IMR-90 (cell line): ENCODE measurements at regions not wholly inside any gene's neighbourhood (a gene's known extent, or its start where the extent isn't known, plus 50 kb on each side); places are given as distances from the start of the nearest gene placed in this dataset.

ENCODE experiments used
- ATAC-seq: fragments of 200-7000 bp; cut with Tn5 transposase; 2 replicates; pipeline ENCODE4 v1.9.1; 2020; ENCODE audit warnings: low read depth, mild to moderate bottlenecking, moderate library complexity
- BruUV-seq: library from RNA; stranded (reverse); fragments of 400-500 nt; replicated peaks from 2 replicates; lab custom pipeline; 2021; lab: Mats Ljungman, UMichigan
- CTCF ChIA-PET: fragments of 300-600 bp; formaldehyde crosslinking; extraction: SDS; loops from one replicate; lab custom pipeline; 2021; ENCODE audit warnings: antibody characterized with exemption; lab: Yijun Ruan, JAX
- POLR2A ChIA-PET: fragments of 300-600 bp; sonication (Branson Sonifier 250); formaldehyde crosslinking; loops from one replicate; lab custom pipeline; 2022; ENCODE audit warnings: antibody characterized with exemption; ENCODE audit not compliant: unreplicated experiment; lab: Charles Lee
- DNase-seq: peaks from one replicate; pipeline ENCODE4 v3.0.0; 2013
- H2AFZ ChIP-seq: replicated peaks from 2 replicates; pipeline ENCODE3; 2013; ENCODE audit warnings: low read length, mild to moderate bottlenecking; ENCODE audit not compliant: poor library complexity
- H2AK5ac ChIP-seq: 2 replicates; pipeline ENCODE4 v1.6.1; 2013; ENCODE audit warnings: low read depth, low read length, inconsistent platforms
- H2AK9ac ChIP-seq: replicated peaks from 2 replicates; pipeline ENCODE3; 2013; ENCODE audit warnings: mild to moderate bottlenecking, low read depth, low read length, moderate library complexity; ENCODE audit not compliant: poor library complexity
- H2BK120ac ChIP-seq: 2 replicates; pipeline ENCODE4 v1.6.1; 2013; ENCODE audit warnings: low read depth, low read length, inconsistent platforms
- H2BK15ac ChIP-seq: 3 replicates; pipeline ENCODE4 v1.6.1; 2013; ENCODE audit warnings: low read depth, low read length, inconsistent platforms
- H2BK20ac ChIP-seq: 2 replicates; pipeline ENCODE4 v1.6.1; 2013; ENCODE audit warnings: low read depth, mild to moderate bottlenecking, inconsistent platforms, low read length, moderate library complexity
- H2BK5ac ChIP-seq: 2 replicates; pipeline ENCODE4 v1.6.1; 2013; ENCODE audit warnings: mild to moderate bottlenecking, low read depth, low read length, inconsistent platforms; ENCODE audit not compliant: poor library complexity, severe bottlenecking
- H3K14ac ChIP-seq: replicated peaks from 2 replicates; pipeline ENCODE4 v1.6.1; 2013; ENCODE audit warnings: low read depth, low read length, inconsistent platforms
- H3K18ac ChIP-seq: 2 replicates; pipeline ENCODE4 v1.6.1; 2013; ENCODE audit warnings: low read depth, low read length, control low read depth
- H3K23ac ChIP-seq: 2 replicates; pipeline ENCODE4 v1.6.1; 2013; ENCODE audit warnings: low read depth, low read length, inconsistent platforms
- H3K27ac ChIP-seq: 2 replicates; pipeline ENCODE4 v1.5.1; 2013; ENCODE audit warnings: mild to moderate bottlenecking, control low read depth, low read length; ENCODE audit not compliant: insufficient read depth
- H3K27me3 ChIP-seq: 2 replicates; pipeline ENCODE4 v1.6.1; 2013; ENCODE audit warnings: low read length; ENCODE audit not compliant: control insufficient read depth, insufficient read depth
- H3K36me3 ChIP-seq: 2 replicates; pipeline ENCODE4 v1.6.1; 2013; ENCODE audit warnings: low read length, mixed read lengths; ENCODE audit not compliant: control insufficient read depth, insufficient read depth
- H3K4ac ChIP-seq: 2 replicates; pipeline ENCODE4 v1.6.1; 2013; ENCODE audit warnings: low read depth, low read length, inconsistent platforms
- H3K4me1 ChIP-seq: 2 replicates; pipeline ENCODE4 v1.6.1; 2013; ENCODE audit warnings: low read length, mixed read lengths; ENCODE audit not compliant: control insufficient read depth, insufficient read depth
- H3K4me2 ChIP-seq: 2 replicates; pipeline ENCODE4 v1.6.1; 2013; ENCODE audit warnings: low read depth, mild to moderate bottlenecking, control low read depth, low read length, moderate library complexity
- H3K4me3 ChIP-seq: 2 replicates; pipeline ENCODE4 v1.5.1; 2013; ENCODE audit warnings: low read depth, mild to moderate bottlenecking, control low read depth, low read length, moderate library complexity; ENCODE audit not compliant: insufficient read depth
- H3K56ac ChIP-seq: 2 replicates; pipeline ENCODE4 v1.6.1; 2013; ENCODE audit warnings: low read length, inconsistent platforms; ENCODE audit not compliant: insufficient read depth; ENCODE audit errors: extremely low read depth
- H3K79me1 ChIP-seq, 2 experiments: 2 replicates each; pipeline ENCODE4 v1.6.1; 2013; ENCODE audit warnings: low read length in 2 of 2, inconsistent platforms in 1 of 2, low read depth in 1 of 2
- H3K9ac ChIP-seq: 2 replicates; pipeline ENCODE4 v1.6.1; 2013; ENCODE audit warnings: low read depth, low read length, control low read depth
- H3K9me1 ChIP-seq: 2 replicates; pipeline ENCODE4 v1.6.1; 2013; ENCODE audit warnings: low read length, inconsistent platforms; ENCODE audit not compliant: insufficient read depth
- H3K9me3 ChIP-seq: 2 replicates; pipeline ENCODE4 v1.6.1; 2013; ENCODE audit warnings: low read length; ENCODE audit not compliant: control insufficient read depth, insufficient read depth
- H4K20me1 ChIP-seq: 2 replicates; pipeline ENCODE4 v1.6.1; 2013; ENCODE audit warnings: low read length, inconsistent platforms; ENCODE audit not compliant: insufficient read depth
- H4K5ac ChIP-seq: 2 replicates; pipeline ENCODE4 v1.6.1; 2013; ENCODE audit warnings: mild to moderate bottlenecking, low read depth, low read length, control low read depth
- H4K8ac ChIP-seq, 2 experiments: 2 replicates each; pipeline ENCODE4 v1.6.1; 2013; ENCODE audit warnings: low read depth in 2 of 2, low read length in 2 of 2, control low read depth in 1 of 2, inconsistent platforms in 1 of 2
- H4K91ac ChIP-seq: 2 replicates; pipeline ENCODE4 v1.6.1; 2013; ENCODE audit warnings: low read depth, low read length, inconsistent platforms; ENCODE audit not compliant: insufficient read depth
- FOS ChIP-seq: fragments of 150-350 bp; IDR thresholded peaks from 2 replicates; pipeline ENCODE4 v1.6.1; 2016; ENCODE audit warnings: low read depth, low read length
- SMC3 ChIP-seq: fragments of 150-350 bp; IDR thresholded peaks from 2 replicates; pipeline ENCODE4 v1.6.1; 2016; ENCODE audit warnings: low read depth, mild to moderate bottlenecking, antibody characterized with exemption, low read length, moderate library complexity
- WGBS, 2 experiments: methylation state at CpG; one replicate each; pipeline versions ENCODE4 v1.1.5 to v1.1.7; 2013; ENCODE audit warnings: missing lambda C conversion rate in 2 of 2; ENCODE audit not compliant: insufficient read length in 1 of 2; ENCODE audit errors: extremely low coverage in 2 of 2; 5-methylcytosine and 5-hydroxymethylcytosine counted together
- dilution Hi-C: fragments of 300-500 bp; cut with HindIII; formaldehyde crosslinking; loops from one replicate; pipeline ENCODE4 v1.14.3; 2018; ENCODE audit warnings: low sequenced_read_pairs; ENCODE audit not compliant: unreplicated experiment
- in situ Hi-C: fragments of 300-500 bp; cut with MboI; formaldehyde crosslinking; loops from 3 replicates; pipeline ENCODE4 v1.14.3; 2019; ENCODE audit warnings: low sequenced_read_pairs, inconsistent platforms, mixed read lengths
- intact Hi-C: fragments of 100-400 bp; cut with micrococcal nuclease; formaldehyde crosslinking; loops from 2 replicates; pipeline ENCODE4 v1.10.0; 2022

- no peaks in the 10 kb centered on the region for H3K4me1 ChIP-seq
- H3K23ac ChIP-seq = no peak overlapping the region
- intact Hi-C loops = no loop called here
- H3K4me2 ChIP-seq = no peak overlapping the region
- no peaks in the 10 kb centered on the region for H3K9me3 ChIP-seq
- H4K20me1 ChIP-seq = no peaks in the 10 kb centered on the region
- H2AFZ ChIP-seq = no peak overlapping the region
- WGBS, 2 experiments = no CpG with 5 or more reads among the region's 3 CpGs
- H3K9me1 ChIP-seq = no peaks in the 10 kb centered on the region
- H4K5ac ChIP-seq = no peak overlapping the region
- H2AK9ac ChIP-seq = no peak overlapping the region
- ATAC-seq (no peak), DNase-seq (no peak)
- no peak overlapping the region for H3K27ac ChIP-seq
- no TSS peak for BruUV-seq
- H2BK15ac ChIP-seq = no peak overlapping the region
- H3K36me3 ChIP-seq = no peaks in the 10 kb centered on the region
- H2BK5ac ChIP-seq = no peak overlapping the region
- H3K18ac ChIP-seq = no peak overlapping the region
- ChIA-PET CTCF (no interaction called here), POLR2A (no interaction called here)
- H3K9ac ChIP-seq = no peak overlapping the region
- TF ChIP-seq FOS (no peak), SMC3 (no peak)
- no peak overlapping the region for H2BK120ac ChIP-seq
- no peaks in the 10 kb centered on the region for H3K79me1 ChIP-seq
- no peak overlapping the region for H3K14ac ChIP-seq
- peaks cover 9% of the 10 kb centered on the region for H3K27me3 ChIP-seq
- H2BK20ac ChIP-seq = no peak overlapping the region
- no peak overlapping the region for H3K56ac ChIP-seq
- in situ Hi-C loops = no loop called here
- no peak overlapping the region for H2AK5ac ChIP-seq
- no peak overlapping the region for H4K91ac ChIP-seq
- no peak overlapping the region for H3K4ac ChIP-seq
- no peak overlapping the region for H3K4me3 ChIP-seq
- dilution Hi-C loops = no loop called here
- no peak overlapping the region for H4K8ac ChIP-seq
Measured at GRCh38 chr13:98629055-98629454, 52.1 kb upstream of the STK24 start.
